Stimulated activated CD4-positive, alpha-beta T cell treated with anti-CD3 and anti-CD28 coated beads, Interleukin-15, amount 100 ng/mL, for 48 hours (primary cell): ENCODE measurements at regions not wholly inside any gene's neighbourhood (a gene's known extent, or its start where the extent isn't known, plus 50 kb on each side); places are given as distances from the start of the nearest gene placed in this dataset.

Experiments
- DNase-seq, 2 donors: peaks; one replicate each; pipeline ENCODE4 v3.0.0-alpha.2; 2020; ENCODE audit warnings: low read depth in 2 of 2

GRCh38 chr6:133185731-133186130 lies 55.4 kb upstream of the EYA4 start:
- no peak for DNase-seq

- no peak for DNase-seq
Observed at GRCh38 chr6:133187114-133187513, 54.0 kb upstream of the EYA4 start.

- no peak for DNase-seq
Observed at GRCh38 chr6:133187657-133188453, 53.3 kb upstream of the EYA4 start.

GRCh38 chr6:133190912-133191311 lies 50.2 kb upstream of the EYA4 start:
- no peak for DNase-seq

- no peak for DNase-seq
Observed at GRCh38 chr6:133191323-133191722, 49.8 kb upstream of the EYA4 start.
